Right ventricle myocardium superior (tissue), 1 donor: ENCODE measurements at regions not wholly inside any gene's neighbourhood (a gene's known extent, or its start where the extent isn't known, plus 50 kb on each side); places are given as distances from the start of the nearest gene placed in this dataset.
"Not testable (repeated sequence)": the region's sequence is repeated elsewhere in the genome, so short reads cannot be mapped to it uniquely, and the experiment has no call there.

Experiments used
- ATAC-seq: fragments of 200-7000 bp; cut with Tn5 transposase; one replicate; pipeline ENCODE4 v1.9.1; 2020; ENCODE audit warnings: mild to moderate bottlenecking; ENCODE audit not compliant: poor library complexity
- DNase-seq: peaks from one replicate; pipeline ENCODE4 v3.0.0-alpha.2; 2020
- intact Hi-C: fragments of 100-400 bp; cut with DNase I; formaldehyde crosslinking; loops from one replicate; pipeline ENCODE4 v1.11.2; 2022
- donor health status: DM: no; HTN: yes; CAD: no; lungs with severe emphysema.

DNA sequence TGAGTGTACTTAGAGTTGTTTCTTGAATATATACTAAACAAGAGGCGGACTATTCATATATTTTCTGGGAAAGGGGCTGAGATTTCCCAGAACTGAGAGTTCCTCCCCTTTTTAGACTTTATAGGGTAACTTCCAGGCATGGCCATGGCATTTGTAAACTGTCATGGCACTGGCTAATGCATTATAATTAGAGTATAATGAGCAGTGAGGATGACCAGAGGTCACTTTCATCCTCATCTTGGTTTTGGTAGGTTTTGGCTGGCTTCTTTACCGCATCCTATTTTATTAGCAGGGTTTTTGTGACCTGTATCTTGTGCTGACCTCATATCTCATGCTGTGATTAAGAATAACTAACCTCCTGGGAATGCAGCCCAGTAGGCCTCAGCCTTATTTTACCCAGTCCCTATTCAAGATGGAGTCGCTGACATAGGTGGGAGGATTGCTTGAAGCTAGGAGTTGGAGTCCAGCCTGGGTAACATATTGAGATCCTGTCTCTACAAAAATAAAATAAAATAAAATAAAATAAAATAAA is 91.4 kb downstream of the MOBP start:
- ATAC-seq (no peak), DNase-seq (no peak)
- intact Hi-C loops: no loop called here

DNA sequence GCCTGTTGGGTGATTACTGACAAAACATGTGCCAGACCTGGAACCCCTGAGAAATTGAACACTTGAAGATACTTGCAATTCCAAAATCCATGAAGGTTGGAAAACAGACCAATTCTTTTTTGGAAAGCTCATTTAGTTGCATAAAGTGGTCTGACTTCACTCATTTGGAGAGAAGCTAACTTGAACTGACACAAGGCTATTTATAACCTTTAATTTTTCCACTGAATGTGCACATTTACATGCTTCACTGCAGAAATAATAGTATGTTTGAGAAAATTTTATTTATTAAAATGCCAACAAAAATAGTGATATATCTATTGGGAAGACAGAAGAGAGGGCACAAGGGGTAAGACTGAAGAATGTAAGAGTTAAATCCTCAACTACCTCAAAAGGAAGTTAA is 92.1 kb downstream of the MOBP start:
- ATAC-seq (no peak), DNase-seq (no peak)
- intact Hi-C loops: no loop called here

DNA sequence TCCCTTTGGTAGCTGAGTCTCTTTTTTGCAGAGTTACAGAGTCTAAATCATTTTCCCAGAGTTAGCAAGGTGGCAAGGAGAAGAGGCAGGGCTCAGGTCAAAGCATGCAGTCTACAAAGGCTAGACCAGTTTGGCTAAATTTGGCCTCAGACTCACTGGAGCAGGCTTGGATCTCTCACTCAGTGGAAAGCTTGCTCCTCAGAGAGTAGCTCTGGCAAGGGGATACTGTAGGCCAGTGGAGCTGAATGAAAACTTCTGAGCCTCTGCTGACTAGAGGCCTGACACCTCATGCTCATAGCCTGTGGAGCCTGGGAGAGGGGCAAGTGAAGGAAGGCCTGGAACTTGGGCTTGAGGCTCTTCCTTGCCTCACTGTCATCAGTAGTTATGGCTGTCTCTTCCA is 101.0 kb downstream of the MOBP start:
- ATAC-seq (peak; percentile 46), DNase-seq (no peak)
- intact Hi-C loops: no loop called here

DNA sequence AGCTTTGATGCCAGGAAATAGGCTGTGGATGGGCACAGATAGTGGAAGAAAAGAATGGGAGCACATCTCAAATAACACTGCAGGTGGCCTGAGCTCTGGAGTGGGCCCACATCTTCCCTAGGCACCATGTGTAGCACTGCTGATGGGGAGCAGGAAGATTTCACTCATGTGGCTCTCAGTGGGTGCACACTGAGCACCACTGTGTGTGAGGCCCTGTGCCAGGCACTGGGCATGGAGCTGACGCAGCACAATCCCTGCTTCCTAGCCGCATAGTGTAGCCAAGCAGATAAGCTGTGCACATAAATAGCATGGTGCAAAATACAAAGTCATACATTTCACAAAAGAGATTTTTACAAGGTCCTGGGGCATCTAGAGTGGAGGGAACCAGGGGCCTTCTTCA is 101.6 kb downstream of the MOBP start:
- intact Hi-C loops: no loop called here
- peak; percentile 98 for ATAC-seq
- DNase-seq: peak; percentile 55

DNA sequence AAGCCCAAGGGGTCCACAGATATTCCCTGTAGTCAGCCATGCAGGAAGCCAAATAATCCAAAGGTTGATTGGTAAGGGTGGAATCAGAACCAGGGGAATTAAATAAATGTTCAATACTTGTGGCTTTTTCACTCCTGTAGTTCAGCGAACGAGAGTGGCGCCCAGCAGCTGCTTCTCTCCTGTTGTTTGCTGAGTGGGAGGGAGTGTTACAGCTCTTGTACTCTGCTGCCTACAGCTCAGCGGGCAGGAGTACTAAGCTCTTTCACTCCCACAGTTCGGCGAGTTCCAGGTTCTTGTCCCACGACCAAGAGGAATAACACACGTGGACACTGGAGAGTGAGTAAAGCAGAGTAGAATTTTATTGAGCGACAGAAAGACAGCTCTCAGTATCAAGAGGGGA is 105.9 kb downstream of the MOBP start:
- DNase-seq (no peak), ATAC-seq (no peak)
- intact Hi-C loops: no loop called here

DNA sequence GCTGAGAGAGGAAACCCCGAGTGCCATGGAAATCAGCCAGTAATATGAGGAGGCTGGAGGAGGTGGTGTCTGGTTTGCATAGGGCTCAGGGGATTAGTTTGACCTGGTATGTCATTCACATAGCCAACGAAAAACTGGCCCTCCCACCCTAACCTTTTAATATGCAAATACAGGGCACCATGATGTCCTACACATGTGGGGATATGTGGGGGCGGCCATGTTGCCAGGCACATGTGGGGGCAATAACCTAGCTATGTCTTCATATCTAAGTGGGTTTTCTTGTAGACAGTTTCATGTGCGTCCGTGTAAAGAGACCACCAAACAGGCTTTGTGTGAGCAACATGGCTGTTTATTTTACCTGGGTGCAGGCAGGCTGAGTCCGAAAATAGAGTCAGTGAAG is 110.1 kb downstream of the MOBP start:
- no peak for DNase-seq
- intact Hi-C loops: no loop called here
- ATAC-seq: no peak

DNA sequence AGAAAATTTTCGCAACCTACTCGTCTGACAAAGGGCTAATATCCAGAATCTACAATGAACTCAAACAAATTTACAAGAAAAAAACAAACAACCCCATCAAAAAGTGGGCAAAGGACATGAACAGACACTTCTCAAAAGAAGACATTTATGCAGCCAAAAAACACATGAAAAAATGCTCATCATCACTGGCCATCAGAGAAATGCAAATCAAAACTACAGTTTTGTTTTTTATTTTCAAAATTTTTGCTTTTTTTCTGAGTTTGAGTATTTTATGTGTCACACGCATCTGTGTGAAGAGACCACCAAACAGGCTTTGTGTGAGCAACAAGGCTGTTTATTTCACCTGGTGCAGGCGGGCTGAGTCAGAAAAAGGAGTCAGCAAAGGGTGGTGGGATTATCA is 118.7 kb downstream of the MOBP start:
- DNase-seq, intact Hi-C loops, ATAC-seq: not testable (repeated sequence)

DNA sequence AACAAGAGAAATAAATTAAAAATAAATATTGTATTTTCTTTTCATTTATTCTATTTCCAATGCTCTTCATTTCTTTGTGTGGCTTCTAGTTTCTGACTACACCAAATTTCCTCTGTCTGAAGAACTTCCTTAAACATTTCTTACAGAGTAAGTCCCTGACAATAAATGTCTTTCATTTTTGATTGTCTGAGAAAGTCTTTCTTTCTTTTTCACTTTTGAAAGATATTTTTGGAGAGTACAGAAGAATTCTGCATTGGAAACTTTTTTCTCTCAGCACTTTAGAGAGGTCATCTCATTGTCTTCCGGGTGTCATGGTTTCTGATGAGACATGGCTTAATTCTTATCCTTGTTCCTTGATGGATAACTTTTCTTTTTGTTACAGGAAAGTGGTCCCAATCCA is 119.6 kb downstream of the MOBP start:
- ATAC-seq: no peak
- intact Hi-C loops: no loop called here
- no peak for DNase-seq

DNA sequence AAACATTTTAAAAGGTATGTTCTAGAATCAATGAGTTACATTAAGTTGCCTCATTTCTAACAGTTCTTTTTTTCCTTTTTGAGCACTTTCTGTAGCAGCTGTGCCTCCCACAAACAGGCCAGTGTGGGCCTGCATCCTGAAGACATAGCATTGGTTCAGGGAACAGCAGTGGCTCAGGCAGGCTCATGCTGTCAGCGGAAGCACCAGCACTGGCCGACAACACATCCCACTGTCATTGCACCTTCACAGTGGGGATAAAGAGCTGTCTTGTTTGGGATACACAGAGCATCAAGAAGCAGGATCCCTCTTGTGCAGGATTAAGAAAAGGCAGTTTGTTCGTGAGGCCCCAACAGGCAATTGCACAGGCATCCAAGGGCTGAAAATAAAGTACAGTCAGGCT is 123.3 kb downstream of the MOBP start:
- intact Hi-C loops: no loop called here
- DNase-seq: no peak
- ATAC-seq: no peak

DNA sequence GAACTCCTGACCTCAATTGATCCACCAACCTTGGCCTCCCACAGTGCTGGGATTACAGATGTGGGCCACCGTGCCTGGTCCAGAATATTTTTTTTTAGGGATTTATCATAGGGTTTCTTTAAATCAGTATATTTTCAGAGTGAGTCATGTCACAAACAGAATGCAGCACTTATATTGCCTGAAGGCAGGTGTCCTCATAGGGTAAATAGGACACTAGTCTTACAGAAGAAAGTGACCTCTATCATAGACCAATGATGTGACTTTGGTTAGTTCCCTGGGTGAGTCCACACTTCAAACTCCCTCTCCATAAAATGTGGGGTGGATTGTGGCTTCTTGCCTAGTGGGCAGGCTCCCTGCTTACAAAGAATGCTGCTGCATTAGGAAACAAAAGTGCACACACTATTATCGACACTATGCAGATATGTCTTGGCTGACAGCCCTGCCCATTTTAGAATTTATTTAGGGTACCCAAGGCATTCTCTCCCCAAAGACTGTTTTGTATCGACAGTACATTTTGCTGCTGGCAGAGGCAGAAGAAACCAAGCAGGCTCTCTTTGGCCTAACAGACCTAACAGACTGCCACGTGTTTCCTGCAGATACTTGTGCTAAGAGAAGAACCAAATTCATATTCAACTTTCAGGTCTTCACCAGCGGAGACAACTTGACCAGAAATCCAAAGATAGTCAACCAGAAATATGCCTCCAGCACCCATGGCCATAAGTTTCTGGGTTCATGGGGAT is 125.0 kb downstream of the MOBP start:
- ATAC-seq: peak; percentile 36
- intact Hi-C loops: no loop called here

DNA sequence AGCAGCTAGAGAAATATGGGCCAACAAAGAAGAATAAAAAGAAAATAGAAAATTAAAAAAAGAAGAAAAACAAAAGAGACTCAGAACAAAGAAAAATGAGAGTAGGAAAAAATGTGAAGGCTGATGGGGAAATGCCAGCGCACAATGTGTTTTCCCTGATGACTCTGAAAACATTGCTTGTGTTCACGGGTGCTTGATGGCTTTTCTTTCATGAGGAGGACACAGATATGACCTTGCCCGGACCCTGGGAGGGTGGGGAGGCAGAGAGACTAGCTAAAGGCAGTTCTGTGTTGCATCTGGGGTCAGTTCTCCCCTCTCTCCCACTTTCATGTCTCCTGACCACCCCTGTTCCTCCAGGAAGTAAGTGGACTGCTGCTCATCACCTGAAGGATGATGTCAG is 125.9 kb downstream of the MOBP start:
- ATAC-seq: no peak
- no peak for DNase-seq
- intact Hi-C loops: no loop called here

More for the DNA sequence above, 125.0 kb downstream of the MOBP start:
- DNase-seq: no peak

DNA sequence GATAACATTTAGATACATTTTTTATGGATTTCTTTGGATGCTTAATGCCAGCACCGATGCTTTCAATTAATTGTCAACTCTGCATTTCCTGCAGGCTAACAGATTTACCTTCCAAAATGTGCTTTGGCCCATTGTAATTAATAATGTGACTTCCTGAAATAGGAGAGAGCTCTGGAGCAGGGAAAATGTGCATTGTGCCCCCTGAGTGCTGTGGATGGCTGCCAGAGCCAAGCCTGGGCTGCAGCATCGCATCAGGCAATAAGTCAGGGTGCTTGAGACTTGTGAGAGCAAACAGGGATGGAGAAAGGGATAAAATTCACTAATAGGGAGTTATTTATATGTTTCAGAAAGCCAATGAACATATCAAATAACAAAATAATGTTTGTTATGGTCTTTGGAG is 133.8 kb downstream of the MOBP start:
- intact Hi-C loops: no loop called here
- ATAC-seq: no peak
- no peak for DNase-seq

DNA sequence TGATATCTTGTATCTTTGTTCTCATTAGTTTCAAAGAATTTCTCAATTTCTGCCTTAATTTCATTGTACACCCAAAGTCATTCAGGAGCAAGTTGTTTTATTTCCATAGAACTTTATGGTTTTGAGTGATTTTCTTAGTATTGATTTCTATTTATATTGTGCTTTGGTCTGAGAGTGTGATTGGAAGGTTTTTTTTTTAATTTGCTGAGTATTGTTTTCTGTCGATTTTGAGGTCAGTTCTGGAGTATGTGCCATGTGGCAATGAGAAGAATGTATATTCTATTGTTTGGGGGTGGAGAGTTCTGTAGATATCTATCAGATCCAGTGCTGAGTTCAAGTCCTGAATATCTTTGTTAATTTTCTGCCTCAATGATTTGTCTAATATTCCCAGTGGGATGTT is 138.4 kb downstream of the MOBP start:
- ATAC-seq: no peak
- intact Hi-C loops: no loop called here
- DNase-seq: no peak

DNA sequence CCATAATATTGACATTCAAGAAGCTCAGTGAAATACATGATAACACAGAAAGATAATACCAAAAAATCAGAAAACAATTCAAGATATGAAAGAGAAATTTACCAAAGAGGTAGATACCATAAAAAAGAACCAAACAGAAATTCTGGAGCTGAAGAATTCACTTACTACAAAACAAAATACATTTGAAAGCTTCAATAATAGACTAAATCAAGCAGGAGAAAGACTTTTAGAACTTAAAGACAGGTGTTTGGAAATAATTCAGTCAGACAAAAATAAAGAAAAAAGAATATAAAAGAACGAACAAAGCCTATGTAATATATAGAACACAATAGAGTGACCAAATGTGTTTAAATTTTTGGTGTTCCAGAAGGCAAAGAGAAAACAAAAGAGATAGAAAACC is 158.7 kb downstream of the MOBP start:
- DNase-seq (no peak), ATAC-seq (no peak)
- intact Hi-C loops: no loop called here

DNA sequence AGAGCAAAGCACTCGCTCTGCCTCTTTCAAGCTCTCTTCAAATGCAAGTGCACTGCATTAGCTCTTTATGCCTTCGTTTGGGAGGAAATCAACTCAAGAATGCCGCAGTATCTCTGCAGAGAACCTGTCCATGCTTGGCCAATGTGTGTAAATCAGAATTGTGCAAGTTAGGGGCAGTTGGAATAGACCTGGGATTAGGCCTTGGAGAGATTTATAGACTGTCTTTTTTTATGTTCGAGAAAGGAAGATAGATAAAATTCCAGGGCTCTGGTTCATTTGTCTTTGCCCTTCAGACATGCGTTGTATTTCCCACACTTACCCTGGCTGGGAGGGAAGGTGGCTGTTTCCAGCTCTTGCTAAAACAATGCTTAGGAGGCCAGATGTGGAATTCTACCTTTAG is 163.7 kb downstream of the MOBP start:
- intact Hi-C loops: no loop called here
- DNase-seq (no peak), ATAC-seq (no peak)

DNA sequence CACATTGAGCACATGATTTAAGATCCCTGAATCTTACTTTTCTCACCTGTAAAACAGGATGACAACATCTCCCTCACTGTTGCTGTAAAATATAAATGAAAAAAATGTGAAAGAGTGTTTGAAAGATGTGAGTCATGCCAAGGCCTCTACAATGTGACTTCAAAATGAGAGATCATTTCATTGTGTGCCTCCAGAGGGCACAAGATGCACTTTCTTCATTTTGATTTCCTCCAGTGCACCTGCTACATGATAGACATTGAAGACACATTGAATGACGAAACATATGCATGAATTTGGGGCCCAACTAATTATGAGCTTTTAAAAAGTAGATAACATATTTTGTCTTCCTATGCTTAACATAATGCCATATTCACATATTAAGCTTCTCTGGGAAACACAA is 170.3 kb downstream of the MOBP start:
- intact Hi-C loops: no loop called here
- ATAC-seq: no peak
- DNase-seq: no peak

DNA sequence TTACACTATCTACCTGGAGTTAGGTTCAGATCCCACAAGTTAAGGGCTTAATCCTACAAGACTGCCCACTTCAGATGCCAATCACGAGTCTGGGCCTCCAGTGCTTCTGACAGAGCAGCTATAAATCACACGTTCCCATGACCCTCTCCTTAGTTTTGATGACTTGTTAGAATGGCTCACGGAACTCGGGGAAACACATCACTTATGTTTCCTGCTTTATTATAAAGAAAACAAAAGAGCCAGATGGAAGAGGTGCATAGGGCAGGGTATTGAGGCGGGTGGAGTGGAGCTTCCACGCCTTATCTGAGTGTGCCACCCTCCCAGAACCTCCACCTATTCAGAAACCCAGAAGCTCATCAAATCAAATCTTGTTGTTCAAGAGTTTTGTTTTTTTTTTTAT is 170.8 kb downstream of the MOBP start:
- DNase-seq: no peak
- intact Hi-C loops: no loop called here
- ATAC-seq: no peak

DNA sequence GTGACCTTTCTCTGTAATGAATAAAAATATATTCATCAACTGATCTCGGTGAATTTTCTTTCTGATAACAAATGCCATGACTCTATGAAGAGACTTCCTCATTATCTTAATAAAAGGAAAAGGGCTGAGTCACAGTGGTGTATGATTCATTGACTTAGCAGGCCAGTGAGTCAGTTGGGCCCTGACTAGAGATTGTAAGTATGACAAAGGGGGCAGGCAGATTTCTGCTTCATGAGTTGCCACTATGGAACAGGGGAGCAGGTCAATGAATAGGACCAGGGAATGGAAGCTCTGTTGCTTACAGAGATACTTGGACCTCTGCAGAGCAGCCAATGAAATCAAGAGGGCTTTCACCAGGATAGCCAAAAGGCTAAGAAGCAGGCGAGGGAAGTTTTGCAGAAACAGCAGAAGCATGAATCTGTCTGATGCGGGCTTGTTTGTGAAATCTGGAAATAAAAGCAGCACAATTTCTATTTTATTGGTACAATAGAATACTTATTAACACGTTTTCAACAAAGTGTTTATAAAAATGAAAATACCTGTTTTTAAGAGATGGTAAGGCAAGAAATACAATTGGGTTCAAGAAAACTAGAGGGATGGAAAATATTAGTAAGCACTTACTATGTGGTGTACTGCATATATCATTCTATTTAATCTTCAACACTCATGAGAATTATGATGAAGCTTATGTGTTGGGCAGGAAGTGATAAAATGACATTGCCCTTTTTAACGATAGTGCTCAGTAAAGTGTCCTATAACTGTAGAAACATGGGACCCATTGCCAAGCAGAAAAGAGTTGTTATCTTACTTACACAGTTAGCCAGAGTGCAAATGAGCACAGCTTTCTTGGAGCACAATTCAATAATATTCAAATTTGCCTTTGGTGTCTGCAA is 169.8 kb upstream of the MYRIP start:
- ATAC-seq (no peak), DNase-seq (no peak)
- intact Hi-C loops: no loop called here

DNA sequence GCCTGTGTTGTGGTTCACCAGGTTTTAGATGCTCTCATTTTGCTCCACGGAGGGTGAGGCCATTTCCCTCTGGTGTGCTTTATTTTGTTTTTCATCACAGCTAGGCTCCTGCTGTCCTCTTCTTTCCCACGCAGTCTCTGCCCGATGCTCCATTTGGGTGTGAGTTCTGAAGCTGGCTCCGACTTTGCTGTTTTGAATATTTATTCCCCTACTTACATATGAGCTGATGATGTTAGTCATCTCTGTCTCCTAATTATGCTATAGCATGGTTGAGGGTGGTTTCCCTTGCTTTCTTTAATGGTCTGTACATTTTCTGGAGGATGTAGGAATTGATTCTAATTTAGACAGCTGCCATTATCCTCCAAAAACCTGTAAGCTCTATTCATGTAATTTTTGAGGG is 168.1 kb upstream of the MYRIP start:
- intact Hi-C loops: no loop called here
- DNase-seq (no peak), ATAC-seq (no peak)

DNA sequence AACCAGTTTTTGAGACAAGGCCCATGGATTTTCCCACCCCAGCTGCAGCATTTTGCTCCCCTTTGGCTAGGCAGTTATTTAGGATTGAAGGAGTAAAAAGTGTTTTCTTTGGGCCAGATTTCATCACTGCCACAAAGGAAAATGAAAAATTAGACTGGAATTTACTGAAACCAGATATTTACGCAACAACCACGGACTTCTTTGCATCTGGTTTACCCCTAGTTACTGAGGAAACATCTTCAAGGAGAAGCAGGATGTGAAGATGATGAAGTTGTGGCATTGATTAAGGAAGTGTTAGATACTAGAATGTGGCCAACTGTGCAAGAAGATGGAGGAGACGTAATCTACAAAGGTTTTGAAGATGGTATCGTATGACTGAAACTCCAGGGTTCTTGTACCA is 165.2 kb upstream of the MYRIP start:
- no peak for ATAC-seq
- DNase-seq: no peak
- intact Hi-C loops: no loop called here
